Stimulated activated CD4-positive, alpha-beta T cell treated with anti-CD3 and anti-CD28 coated beads, Interleukin-2, amount 100 ng/mL, for 24 hours (primary cell): ENCODE measurements at regions not wholly inside any gene's neighbourhood (a gene's known extent, or its start where the extent isn't known, plus 50 kb on each side); places are given as distances from the start of the nearest gene placed in this dataset.

Source experiments
- DNase-seq, 2 donors: peaks; one replicate each; pipeline ENCODE4 v3.0.0-alpha.2; 2020

DNA sequence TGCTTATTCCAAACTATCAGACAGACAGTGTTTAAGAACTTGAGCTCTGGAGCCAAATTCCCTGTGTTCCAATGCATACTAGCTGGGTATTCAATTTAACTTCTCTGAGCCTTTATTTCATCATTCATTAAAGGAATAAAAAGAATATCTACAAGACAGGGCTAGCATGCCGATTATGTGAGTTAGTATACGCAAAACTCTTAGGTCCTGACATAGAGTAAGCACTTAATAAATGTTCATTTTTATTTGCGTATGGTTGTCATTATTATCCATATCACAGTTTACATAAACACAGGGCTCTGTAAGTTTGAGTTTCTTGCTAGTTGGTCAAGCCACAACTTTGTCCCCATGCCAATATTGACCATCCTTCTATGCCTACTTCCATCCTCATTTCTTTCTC lies 161.5 kb downstream of the NUAK1 start:
- no peak for DNase-seq

- no peak for DNase-seq
Measured at GRCh38 chr12:105977652-105978051, 161.1 kb downstream of the NUAK1 start.

- DNase-seq, result no peak
Measured at GRCh38 chr12:105978276-105978675, 160.5 kb downstream of the NUAK1 start.

GRCh38 chr12:105978686-105979085 lies 160.1 kb downstream of the NUAK1 start:
- DNase-seq, result no peak

DNA sequence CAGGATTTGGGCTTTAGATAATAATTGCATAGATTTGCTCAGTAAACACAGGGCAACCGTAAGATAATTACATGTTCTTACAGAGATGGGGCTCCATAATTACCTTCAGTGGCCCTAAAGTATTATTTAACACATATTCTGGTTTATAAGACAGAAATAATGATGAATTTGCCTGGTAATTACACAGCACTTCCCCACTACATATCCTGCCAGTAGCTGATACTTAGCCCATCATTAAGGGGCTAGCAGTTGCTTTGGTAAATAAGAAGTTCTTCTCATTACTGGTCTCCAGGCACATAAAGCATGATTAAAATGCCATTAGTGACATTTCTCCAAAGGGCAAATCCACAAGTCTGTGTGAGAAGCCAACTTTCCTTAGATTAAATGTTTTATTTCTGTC lies 158.7 kb downstream of the NUAK1 start:
- DNase-seq, result no peak

GRCh38 chr12:105980533-105980932 lies 158.2 kb downstream of the NUAK1 start:
- no peak for DNase-seq

DNA sequence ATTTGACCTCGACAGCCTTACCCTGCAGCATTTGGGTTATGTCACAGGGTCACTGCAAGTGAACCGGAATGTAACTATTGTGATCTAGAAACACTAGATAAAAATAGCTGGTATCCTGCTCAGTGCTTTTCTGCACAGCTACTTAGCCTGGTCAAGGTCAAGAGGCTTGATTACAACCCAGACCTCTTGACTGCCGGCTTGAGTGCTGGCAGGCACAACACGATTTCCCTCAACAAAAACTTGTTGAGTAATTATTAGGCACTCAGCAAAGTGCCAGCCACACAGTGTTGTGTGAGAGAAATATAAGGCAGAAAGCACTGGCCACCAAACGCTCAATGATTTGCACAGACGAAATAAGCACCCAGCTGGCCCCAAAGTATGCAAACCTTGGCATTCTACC lies 156.7 kb downstream of the NUAK1 start:
- DNase-seq, result no peak

GRCh38 chr12:105983622-105984320 lies 155.0 kb downstream of the NUAK1 start:
- no peak for DNase-seq

DNA sequence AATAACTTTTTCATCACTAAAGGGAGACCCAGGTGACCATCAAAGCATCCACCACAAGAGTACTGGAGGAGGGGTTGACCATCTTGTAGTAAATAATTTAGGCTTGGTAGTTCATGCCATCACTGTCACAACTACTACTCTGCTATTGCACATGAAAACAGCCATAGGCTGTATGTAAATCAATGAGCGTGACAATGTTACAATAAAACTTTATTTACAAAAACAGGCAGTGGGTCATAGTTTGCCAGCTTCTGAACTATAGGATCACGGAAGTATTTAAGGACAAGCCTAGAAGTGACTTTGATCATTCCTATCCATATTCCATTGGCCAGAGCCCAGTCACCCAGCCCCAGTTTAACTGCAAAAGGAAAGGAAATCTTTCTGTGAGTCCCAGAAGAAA lies 153.4 kb downstream of the NUAK1 start:
- no peak for DNase-seq

GRCh38 chr12:105986779-105987684 lies 151.7 kb downstream of the NUAK1 start:
- DNase-seq, result no peak

DNA sequence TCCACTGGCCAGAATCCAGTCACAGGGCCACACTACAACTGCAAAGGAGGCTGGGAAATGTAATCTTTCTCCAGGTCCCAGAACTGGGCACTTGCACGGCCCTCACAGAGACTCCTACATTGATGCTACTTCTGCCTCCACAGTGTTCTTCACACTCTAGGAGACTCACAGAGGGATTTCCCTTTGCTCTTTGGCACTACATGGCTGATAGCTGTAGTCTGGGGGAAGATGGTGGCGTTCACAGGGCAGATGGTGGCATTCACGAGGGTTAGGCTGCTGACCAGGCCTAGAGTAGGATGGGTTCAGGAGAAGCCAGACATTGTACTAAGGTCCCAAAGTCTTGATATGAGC lies 151.1 kb downstream of the NUAK1 start:
- no peak for DNase-seq

GRCh38 chr12:105992849-105993740 lies 145.7 kb downstream of the NUAK1 start:
- DNase-seq, result no peak

GRCh38 chr12:105993766-105994555 lies 144.8 kb downstream of the NUAK1 start:
- DNase-seq, result no peak

GRCh38 chr12:105995961-105996431 lies 142.8 kb downstream of the NUAK1 start:
- DNase-seq, result no peak

DNA sequence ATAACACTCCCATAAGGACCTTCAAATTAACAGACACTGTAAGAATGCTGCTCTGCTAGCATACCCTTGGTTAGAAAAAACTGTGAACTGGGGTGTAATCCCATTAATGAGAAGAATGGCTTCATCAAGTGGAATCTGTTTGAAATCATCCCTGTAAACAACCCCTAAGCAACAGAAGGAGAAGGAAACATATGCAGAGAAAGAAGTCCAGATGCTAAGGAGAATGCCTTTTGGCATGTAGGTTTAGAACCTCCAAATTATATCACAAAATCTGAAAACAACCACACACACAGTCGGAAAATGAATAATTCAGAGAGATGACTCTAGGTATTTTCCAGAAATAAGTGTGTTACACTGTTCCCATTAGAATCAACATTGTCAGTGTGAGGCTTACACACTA lies 140.2 kb downstream of the NUAK1 start:
- no peak for DNase-seq

DNA sequence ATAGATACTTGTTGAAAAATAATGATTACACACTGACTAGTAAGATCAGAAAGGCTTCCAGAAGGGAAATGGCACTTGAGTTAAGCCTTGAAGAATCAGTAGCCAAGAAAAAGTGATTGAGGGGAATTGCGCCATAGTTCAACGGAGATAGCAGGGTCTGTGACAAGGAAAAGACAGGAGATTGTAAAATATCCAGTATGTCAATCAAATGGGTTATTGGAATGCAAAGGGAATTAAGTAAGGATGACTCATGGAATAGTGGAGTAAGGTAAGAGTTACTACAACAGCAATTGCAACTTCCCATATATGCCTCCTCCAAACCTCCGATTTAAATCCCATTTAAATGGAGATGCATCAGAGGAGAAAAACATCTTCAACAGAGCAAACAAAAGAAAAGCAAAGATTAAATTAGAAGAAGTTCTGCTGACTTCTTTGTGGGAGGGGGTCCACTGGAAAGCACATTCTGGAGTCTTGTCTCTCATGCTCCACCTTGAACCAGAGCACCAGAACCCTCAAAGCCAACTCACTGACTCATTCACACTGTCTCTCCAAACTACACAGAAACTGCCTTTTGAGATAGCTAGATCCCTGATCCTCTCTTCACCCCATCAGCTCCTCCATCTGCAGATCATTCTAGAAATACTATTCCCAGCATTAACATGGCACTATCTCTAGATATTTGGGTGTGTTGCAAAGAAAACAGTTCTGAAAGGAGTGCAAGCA lies 138.2 kb downstream of the NUAK1 start:
- no peak for DNase-seq

DNA sequence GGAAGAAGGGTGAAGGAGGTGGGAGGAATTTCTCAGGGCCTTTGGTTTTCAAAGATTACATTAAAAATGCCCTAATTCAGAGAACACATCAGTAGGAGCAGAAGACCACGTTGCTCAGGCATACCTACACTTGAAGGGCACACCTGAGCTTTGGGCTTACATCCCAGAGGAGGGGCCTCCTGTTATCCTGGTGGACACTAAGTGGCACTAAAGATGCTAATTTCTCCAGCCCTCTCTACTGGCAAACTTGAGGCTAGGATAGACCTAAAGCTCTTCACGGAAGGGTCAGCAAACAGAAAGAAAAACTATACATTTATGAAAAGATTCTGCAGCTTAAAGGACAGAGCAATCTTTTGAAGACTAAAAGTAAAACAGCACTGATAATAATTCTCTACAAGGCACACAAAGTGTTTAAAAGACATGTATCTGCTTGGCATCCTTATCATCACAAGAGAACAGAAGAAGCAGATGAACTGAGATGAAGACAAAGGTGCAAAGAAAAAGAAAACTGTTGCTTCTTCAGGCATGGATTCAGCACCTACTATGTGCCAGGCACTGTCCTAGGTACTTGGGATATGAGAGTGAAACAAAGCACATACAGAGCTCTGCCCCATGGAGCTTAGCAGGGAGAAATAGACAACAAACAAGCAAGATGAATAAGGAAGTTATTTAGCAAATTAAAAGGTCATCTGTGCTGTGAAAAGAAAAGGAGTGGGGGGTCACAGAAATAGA lies 137.5 kb downstream of the NUAK1 start:
- no peak for DNase-seq

DNA sequence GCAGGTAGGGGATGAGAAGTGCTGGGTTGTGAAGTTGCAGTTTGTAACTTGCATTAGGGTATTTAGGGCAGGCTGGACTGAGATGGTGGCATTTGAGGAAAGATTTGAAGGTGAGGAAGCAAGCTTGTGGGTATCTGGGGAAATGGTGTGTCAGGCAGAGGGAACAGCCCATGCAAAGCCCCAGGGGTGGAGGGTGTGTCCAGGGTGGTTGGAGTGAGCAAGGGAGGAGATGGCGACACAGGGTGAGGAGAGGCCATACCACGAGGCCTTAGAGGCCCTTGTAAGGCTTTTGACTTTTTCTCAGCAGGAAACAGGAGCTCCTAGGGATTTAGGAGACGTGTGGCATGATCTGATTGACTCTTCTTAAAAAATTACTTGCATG lies 136.9 kb downstream of the NUAK1 start:
- DNase-seq, result no peak

GRCh38 chr12:106003297-106003696 lies 135.5 kb downstream of the NUAK1 start:
- no peak for DNase-seq

GRCh38 chr12:106004289-106004688 lies 134.5 kb downstream of the NUAK1 start:
- DNase-seq, result no peak

DNA sequence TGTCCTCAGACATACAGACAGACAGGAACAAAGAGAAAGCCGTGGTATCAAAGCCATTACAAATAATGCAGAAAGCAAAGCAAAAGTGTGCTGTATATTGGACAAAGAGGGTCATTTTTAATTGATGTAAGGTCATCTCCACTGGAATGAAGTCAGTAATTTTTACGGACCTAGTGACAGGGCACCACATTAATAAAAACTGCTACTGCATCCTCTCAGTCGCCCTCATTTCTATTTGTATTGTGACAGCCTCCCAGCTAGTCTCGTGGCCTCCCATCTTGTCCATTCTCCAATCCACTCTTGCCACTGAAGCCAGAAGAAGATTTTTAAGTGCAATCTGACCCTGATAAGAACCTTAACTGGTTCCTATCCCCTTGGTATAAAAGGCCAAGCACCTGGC lies 132.4 kb downstream of the NUAK1 start:
- DNase-seq, result no peak
